HepG2 (cell line): ENCODE measurements at regions not wholly inside any gene's neighbourhood (a gene's known extent, or its start where the extent isn't known, plus 50 kb on each side); places are given as distances from the start of the nearest gene placed in this dataset.

Experiments
- ATAC-seq: fragments of 200-7000 bp; cut with Tn5 transposase; 3 replicates; pipeline ENCODE4 v1.9.1; 2020; ENCODE audit warnings: mild to moderate bottlenecking, moderate library complexity
- BruUV-seq: library from RNA; stranded (reverse); fragments of 400-500 nt; replicated peaks from 2 replicates; lab custom pipeline; 2021; lab: Mats Ljungman, UMichigan
- CTCF ChIA-PET: fragments of 300-600 bp; formaldehyde crosslinking; extraction: SDS; loops from one replicate; lab custom pipeline; 2021; ENCODE audit warnings: low total read pairs, inconsistent platforms, low intra/inter-chr PET ratio; lab: Yijun Ruan, JAX
- POLR2A ChIA-PET: fragments of 350-600 bp; sonication (Branson Sonifier 250); formaldehyde crosslinking; loops from one replicate; lab custom pipeline; 2020; ENCODE audit warnings: antibody characterized with exemption, inconsistent platforms; lab: Yijun Ruan, JAX
- DNase-seq: peaks from one replicate; pipeline ENCODE4 v3.0.0-alpha.2; 2015; ENCODE audit warnings: low spot score
- FAIRE-seq: peaks from 3 replicates; lab custom pipeline; 2011; peaks lifted over from hg19 to GRCh38; lab: Jason Lieb, UNC
- H2AFZ ChIP-seq: one replicate; pipeline ENCODE4 v1.6.1; 2011; ENCODE audit warnings: low read length, inconsistent platforms
- H3K27ac ChIP-seq: fragments of 300-600 bp; 3 replicates; pipeline ENCODE4 v1.8.0; 2011; ENCODE audit warnings: mixed run types, mild to moderate bottlenecking, mixed read lengths, low read length, inconsistent platforms; ENCODE audit not compliant: insufficient read depth; ENCODE audit errors: extremely low read length
- H3K27me3 ChIP-seq, 2 experiments: fragments of 200-600 bp in 1 of 2; 2 replicates in 1 of 2; 3 replicates in 1 of 2; pipeline versions ENCODE4 v1.6.0 to v1.8.0; 2011; ENCODE audit warnings: low read length in 2 of 2, mild to moderate bottlenecking in 2 of 2, moderate library complexity in 2 of 2, inconsistent platforms in 1 of 2; ENCODE audit not compliant: insufficient read depth in 2 of 2, control insufficient read depth in 1 of 2
- H3K36me3 ChIP-seq, 2 experiments: fragments of 200-600 bp in 1 of 2; replicated peaks in 1 of 2; 2 replicates in 1 of 2; 3 replicates in 1 of 2; pipeline versions ENCODE4 v1.5.1 to v1.8.0; 2011; ENCODE audit warnings: low read length in 2 of 2, inconsistent platforms in 1 of 2; ENCODE audit not compliant: insufficient read depth in 2 of 2, control insufficient read depth in 1 of 2
- H3K4me1 ChIP-seq: 2 replicates; pipeline ENCODE4 v1.5.1; 2012; ENCODE audit warnings: low read length, inconsistent platforms; ENCODE audit not compliant: insufficient read depth
- H3K4me2 ChIP-seq: 2 replicates; pipeline ENCODE4 v1.6.0; 2011; ENCODE audit warnings: low read depth, low read length, inconsistent platforms
- H3K4me3 ChIP-seq, 3 experiments: fragments of 200-600 bp in 1 of 3; sonication (generic), shearing (Covaris generic) in 1 of 3; replicated peaks in 1 of 3; 2 replicates each; pipeline ENCODE4 v1.5.1; 2011 to 2016; ENCODE audit warnings: low read length in 3 of 3, inconsistent platforms in 2 of 3, low read depth in 2 of 3, mild to moderate bottlenecking in 2 of 3, control low read depth in 1 of 3, mixed read lengths in 1 of 3; ENCODE audit not compliant: insufficient read depth in 1 of 3
- H3K79me2 ChIP-seq: one replicate; pipeline ENCODE4 v1.6.1; 2011; ENCODE audit warnings: low read length, inconsistent platforms; ENCODE audit not compliant: insufficient read depth
- H3K9ac ChIP-seq: 2 replicates; pipeline ENCODE4 v1.6.0; 2011; ENCODE audit warnings: mild to moderate bottlenecking, low read depth, low read length, inconsistent platforms; ENCODE audit not compliant: insufficient read depth
- H3K9me3 ChIP-seq: 2 replicates; pipeline ENCODE4 v1.5.1; 2012; ENCODE audit warnings: mild to moderate bottlenecking, low read length
- H4K20me1 ChIP-seq: 2 replicates; pipeline ENCODE4 v1.6.0; 2011; ENCODE audit warnings: inconsistent platforms, mild to moderate bottlenecking, low read length, moderate library complexity; ENCODE audit not compliant: insufficient read depth
- KDM5A ChIP-seq: fragments of 200-600 bp; sonication (generic); IDR thresholded peaks from 2 replicates; pipeline ENCODE4 v1.7.0; 2018; ENCODE audit warnings: antibody characterized with exemption, mild to moderate bottlenecking, low read length, borderline replicate concordance
- TBX3 ChIP-seq: fragments of 450-650 bp; IDR thresholded peaks from 2 replicates; pipeline ENCODE4 v1.6.1; 2017; ENCODE audit warnings: antibody characterized with exemption, mild to moderate bottlenecking, inconsistent platforms, borderline replicate concordance
- ZNF160 ChIP-seq: sonication (generic); formaldehyde crosslinking; IDR thresholded peaks from 2 replicates; pipeline ENCODE4 v1.8.0; 2022; ENCODE audit warnings: mild to moderate bottlenecking, inconsistent platforms, missing genetic modification reagents
- WGBS: methylation state at CpG from one replicate; pipeline ENCODE4 v1.1.6; 2017; ENCODE audit warnings: low lambda C conversion rate; 5-methylcytosine and 5-hydroxymethylcytosine counted together
- in situ Hi-C: cut with HindIII; loops from 2 replicates; pipeline ENCODE4 v1.10.0; 2017; ENCODE audit warnings: low pct_unique_long_range_greater_than_20kb; ENCODE audit not compliant: extremely low pct_ligation_motif_present
- intact Hi-C: fragments of 100-400 bp; cut with micrococcal nuclease; formaldehyde crosslinking; loops from one replicate; pipeline ENCODE4 v1.10.0; 2022; ENCODE audit not compliant: unreplicated experiment
- TF ChIP-seq, protein P1 (sequence below): sonication (generic); formaldehyde crosslinking; IDR thresholded peaks from 2 replicates; pipeline ENCODE4 v1.8.0; 2022; ENCODE audit warnings: mild to moderate bottlenecking, missing genetic modification reagents
- TF ChIP-seq, protein P2 (sequence below): sonication (generic); formaldehyde crosslinking; IDR thresholded peaks from 2 replicates; pipeline ENCODE4 v1.4.0; 2020; ENCODE audit warnings: mild to moderate bottlenecking, missing genetic modification reagents

DNA sequence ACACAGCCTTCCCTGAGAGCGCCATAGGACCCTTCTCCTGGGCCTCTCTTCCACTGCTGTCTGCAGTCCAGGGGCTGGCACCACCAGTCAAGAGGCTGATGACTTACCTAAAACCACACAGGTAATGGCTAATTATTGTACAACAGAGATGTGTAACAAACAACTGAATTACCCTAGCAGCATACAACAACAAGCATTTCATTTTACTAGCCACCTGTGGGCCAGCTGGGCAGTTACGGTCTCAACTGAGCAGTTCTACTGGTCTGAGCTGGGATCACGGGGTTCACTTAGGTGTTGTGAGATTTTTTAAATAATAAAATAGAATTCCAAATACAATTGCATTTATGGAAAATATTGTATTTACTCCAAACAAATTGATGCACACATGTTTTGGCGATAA is 431.9 kb downstream of the TNS3 start:
- POLR2A ChIA-PET = no interaction called here
- Histone ChIP-seq H2AFZ (no peak overlapping the region), H4K20me1 (no peaks in the 10 kb centered on the region), H3K4me1 (peaks cover 55% of the 10 kb centered on the region), H3K4me2 (no peak overlapping the region), H3K79me2 (no peaks in the 10 kb centered on the region), H3K27ac (no peak overlapping the region), H3K27me3 (0 out of 5 replicates have a peak, but pooled peaks cover 0 to 3% of the 10 kb centered on the region in 2 experiments), H3K9ac (no peak overlapping the region), H3K9me3 (no peaks in the 10 kb centered on the region), H3K4me3 (no peak overlapping the region), H3K36me3 (no peaks in the 10 kb centered on the region)
- 68% methylated on average over 4 of the region's 4 CpGs for WGBS
- FAIRE-seq (no peak), DNase-seq (no peak), ATAC-seq (no peak)
- intact Hi-C loops (no loop called here), in situ Hi-C loops (no loop called here)
- no TSS peak for BruUV-seq
- TF ChIP-seq KDM5A = no peak
- TF ChIP-seq ZNF160 (CRISPR knock-in tag) = no peak
- TF ChIP-seq TBX3 = no peak
- TF ChIP-seq, protein P1, sequence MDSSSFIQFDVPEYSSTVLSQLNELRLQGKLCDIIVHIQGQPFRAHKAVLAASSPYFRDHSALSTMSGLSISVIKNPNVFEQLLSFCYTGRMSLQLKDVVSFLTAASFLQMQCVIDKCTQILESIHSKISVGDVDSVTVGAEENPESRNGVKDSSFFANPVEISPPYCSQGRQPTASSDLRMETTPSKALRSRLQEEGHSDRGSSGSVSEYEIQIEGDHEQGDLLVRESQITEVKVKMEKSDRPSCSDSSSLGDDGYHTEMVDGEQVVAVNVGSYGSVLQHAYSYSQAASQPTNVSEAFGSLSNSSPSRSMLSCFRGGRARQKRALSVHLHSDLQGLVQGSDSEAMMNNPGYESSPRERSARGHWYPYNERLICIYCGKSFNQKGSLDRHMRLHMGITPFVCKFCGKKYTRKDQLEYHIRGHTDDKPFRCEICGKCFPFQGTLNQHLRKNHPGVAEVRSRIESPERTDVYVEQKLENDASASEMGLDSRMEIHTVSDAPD (CRISPR knock-in tag) = no peak
- TF ChIP-seq, protein P2, sequence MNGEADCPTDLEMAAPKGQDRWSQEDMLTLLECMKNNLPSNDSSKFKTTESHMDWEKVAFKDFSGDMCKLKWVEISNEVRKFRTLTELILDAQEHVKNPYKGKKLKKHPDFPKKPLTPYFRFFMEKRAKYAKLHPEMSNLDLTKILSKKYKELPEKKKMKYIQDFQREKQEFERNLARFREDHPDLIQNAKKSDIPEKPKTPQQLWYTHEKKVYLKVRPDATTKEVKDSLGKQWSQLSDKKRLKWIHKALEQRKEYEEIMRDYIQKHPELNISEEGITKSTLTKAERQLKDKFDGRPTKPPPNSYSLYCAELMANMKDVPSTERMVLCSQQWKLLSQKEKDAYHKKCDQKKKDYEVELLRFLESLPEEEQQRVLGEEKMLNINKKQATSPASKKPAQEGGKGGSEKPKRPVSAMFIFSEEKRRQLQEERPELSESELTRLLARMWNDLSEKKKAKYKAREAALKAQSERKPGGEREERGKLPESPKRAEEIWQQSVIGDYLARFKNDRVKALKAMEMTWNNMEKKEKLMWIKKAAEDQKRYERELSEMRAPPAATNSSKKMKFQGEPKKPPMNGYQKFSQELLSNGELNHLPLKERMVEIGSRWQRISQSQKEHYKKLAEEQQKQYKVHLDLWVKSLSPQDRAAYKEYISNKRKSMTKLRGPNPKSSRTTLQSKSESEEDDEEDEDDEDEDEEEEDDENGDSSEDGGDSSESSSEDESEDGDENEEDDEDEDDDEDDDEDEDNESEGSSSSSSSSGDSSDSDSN = no peak
- CTCF ChIA-PET = no interaction called here
